Brain microvascular endothelial cell (primary cell): ENCODE measurements at regions not wholly inside any gene's neighbourhood (a gene's known extent, or its start where the extent isn't known, plus 50 kb on each side); places are given as distances from the start of the nearest gene placed in this dataset.

Experiments used
- DNase-seq: peaks from one replicate; pipeline ENCODE4 v3.0.0-alpha.2; 2020
- H3K27ac ChIP-seq: fragments of 250-450 bp; sonication (Bioruptor Pico); 2 replicates; pipeline ENCODE4 v1.5.1; 2020; ENCODE audit warnings: mild to moderate bottlenecking, moderate library complexity
- H3K27me3 ChIP-seq: fragments of 250-450 bp; sonication (Bioruptor Pico); replicated peaks from 2 replicates; pipeline ENCODE4 v1.5.1; 2020; ENCODE audit warnings: mild to moderate bottlenecking
- H3K36me3 ChIP-seq: fragments of 250-450 bp; sonication (Bioruptor Pico); replicated peaks from 2 replicates; pipeline ENCODE4 v1.5.1; 2020; ENCODE audit warnings: mild to moderate bottlenecking
- H3K4me3 ChIP-seq: 2 replicates; pipeline ENCODE4 v1.5.1; 2011; ENCODE audit warnings: low read depth, mild to moderate bottlenecking, control low read depth, low read length, moderate library complexity
- CTCF ChIP-seq: IDR thresholded peaks from 2 replicates; pipeline ENCODE4 v1.5.1; 2011; ENCODE audit warnings: low read depth, mild to moderate bottlenecking, moderate library complexity, low read length, control low read depth, inconsistent platforms; ENCODE audit errors: missing control alignments
- in situ Hi-C: cut with HindIII; loops from 2 replicates; pipeline ENCODE4 v1.10.0; 2017; ENCODE audit warnings: low sequenced_read_pairs, low pct_ligation_motif_present

GRCh38 chr6:139690007-139690406 is 315.6 kb upstream of the CITED2 start:
- DNase-seq, result no peak
- no peaks in the 10 kb centered on the region for H3K27me3 ChIP-seq
- H3K27ac ChIP-seq, result no peak overlapping the region
- H3K4me3 ChIP-seq, result no peak overlapping the region
- no peak for TF ChIP-seq CTCF
- H3K36me3 ChIP-seq, result no peaks in the 10 kb centered on the region
- in situ Hi-C loops, result no loop called here

GRCh38 chr6:139687055-139687454 is 312.6 kb upstream of the CITED2 start:
- no peaks in the 10 kb centered on the region for H3K36me3 ChIP-seq
- no peak for DNase-seq
- no peak overlapping the region for H3K27ac ChIP-seq
- no peaks in the 10 kb centered on the region for H3K27me3 ChIP-seq
- in situ Hi-C loops, result no loop called here
- TF ChIP-seq CTCF, result no peak
- H3K4me3 ChIP-seq, result no peak overlapping the region

- no peak overlapping the region for H3K4me3 ChIP-seq
- no peak overlapping the region for H3K27ac ChIP-seq
- peak; percentile 6 for DNase-seq
- no peaks in the 10 kb centered on the region for H3K36me3 ChIP-seq
- no peaks in the 10 kb centered on the region for H3K27me3 ChIP-seq
- in situ Hi-C loops, result no loop called here
- no peak for TF ChIP-seq CTCF
These were observed 311.9 kb upstream of the CITED2 start for GRCh38 chr6:139686308-139686707.

GRCh38 chr6:139685009-139685408 is 310.6 kb upstream of the CITED2 start:
- no peak overlapping the region for H3K27ac ChIP-seq
- H3K4me3 ChIP-seq, result no peak overlapping the region
- H3K27me3 ChIP-seq, result no peaks in the 10 kb centered on the region
- in situ Hi-C loops, result no loop called here
- no peaks in the 10 kb centered on the region for H3K36me3 ChIP-seq
- no peak for DNase-seq
- TF ChIP-seq CTCF, result no peak

GRCh38 chr6:139680819-139681218 is 306.4 kb upstream of the CITED2 start:
- no peaks in the 10 kb centered on the region for H3K36me3 ChIP-seq
- DNase-seq, result no peak
- in situ Hi-C loops, result no loop called here
- no peak overlapping the region for H3K4me3 ChIP-seq
- no peak for TF ChIP-seq CTCF
- H3K27me3 ChIP-seq, result no peaks in the 10 kb centered on the region
- H3K27ac ChIP-seq, result no peak overlapping the region

GRCh38 chr6:139679516-139680179 is 305.2 kb upstream of the CITED2 start:
- peak; percentile 84 for DNase-seq
- Histone ChIP-seq H3K27me3 (no peaks in the 10 kb centered on the region), H3K4me3 (no peak overlapping the region), H3K36me3 (no peaks in the 10 kb centered on the region), H3K27ac (peak overlapping the region; percentile 40)
- TF ChIP-seq CTCF, result no peak
- in situ Hi-C loops, result no loop called here
